Activated CD4-positive, alpha-beta T cell treated with anti-CD3 and anti-CD28 coated beads, Interleukin-2, Interleukin-6, amounts not matched to agents 100 ng/mL and 50 ng/mL, durations not matched to agents 16 hours and 8 hours (primary cell): ENCODE measurements at regions not wholly inside any gene's neighbourhood (a gene's known extent, or its start where the extent isn't known, plus 50 kb on each side); places are given as distances from the start of the nearest gene placed in this dataset.
"Not testable (repeated sequence)": the region's sequence is repeated elsewhere in the genome, so short reads cannot be mapped to it uniquely, and the experiment has no call there.

ENCODE experiments used
- DNase-seq: peaks from one replicate; pipeline ENCODE4 v3.0.0-alpha.2; 2020

- no peak for DNase-seq
These were observed 121.0 kb downstream of the MTHFS start for GRCh38 chr15:79775821-79776220.

GRCh38 chr15:79777916-79778315 is 118.9 kb downstream of the MTHFS start:
- no peak for DNase-seq

GRCh38 chr15:79778378-79778990 is 118.3 kb downstream of the MTHFS start:
- DNase-seq: no peak

GRCh38 chr15:79779746-79780145 is 117.1 kb downstream of the MTHFS start:
- DNase-seq: peak; percentile 75

GRCh38 chr15:79782307-79782706 is 114.5 kb downstream of the MTHFS start:
- not testable (repeated sequence) for DNase-seq
